ENCODE measurements at regions not wholly inside any gene's neighbourhood (a gene's known extent, or its start where the extent isn't known, plus 50 kb on each side); places are given as distances from the start of the nearest gene placed in this dataset.

GRCh38 chr21:15159382-15160020 is 94.7 kb upstream of the NRIP1 start (continued):
- TF ChIP-seq HBP1 (CRISPR knock-in tag; IDR thresholded peaks at IDR 0.05; ENCODE audit: low read depth) = no peak

- FAIRE-seq = no peak
- H3K4me1 ChIP-seq (ENCODE audit: insufficient read depth, low read length) = peaks cover 19% of the 10 kb centered on the region
- intact Hi-C loops (cut with micrococcal nuclease; ENCODE audit: unreplicated experiment) = no loop called here
- no peak for TF ChIP-seq ZNF225 (CRISPR knock-in tag; IDR thresholded peaks at IDR 0.05)
- no peak for TF ChIP-seq ZNF574 (CRISPR knock-in tag; IDR thresholded peaks at IDR 0.05)
- TF ChIP-seq E2F1 (CRISPR knock-in tag; IDR thresholded peaks at IDR 0.05) = no peak
- no peak for TF ChIP-seq GPBP1L1 (CRISPR knock-in tag; IDR thresholded peaks at IDR 0.05)
- no peak for TF ChIP-seq ZNF740 (CRISPR knock-in tag; IDR thresholded peaks at IDR 0.05)
- TF ChIP-seq HCFC1 (IDR thresholded peaks at IDR 0.05; ENCODE audit: low read depth, low read length) = no peak
- no peak for TF ChIP-seq ZNF33A (CRISPR knock-in tag; IDR thresholded peaks at IDR 0.05; ENCODE audit: borderline replicate concordance)
- TF ChIP-seq ARNT (IDR thresholded peaks at IDR 0.05) = no peak
- TF ChIP-seq TRAFD1 (CRISPR knock-in tag; IDR thresholded peaks at IDR 0.05; ENCODE audit: borderline replicate concordance) = no peak
- TF ChIP-seq DDIT3 (CRISPR knock-in tag; IDR thresholded peaks at IDR 0.05) = no peak
- no peak for TF ChIP-seq SMAD9 (CRISPR knock-in tag; IDR thresholded peaks at IDR 0.05)
- no peak for TF ChIP-seq ZBTB7B (CRISPR knock-in tag; IDR thresholded peaks at IDR 0.05)
- TF ChIP-seq ZNF496 (CRISPR knock-in tag; IDR thresholded peaks at IDR 0.05; ENCODE audit: insufficient replicate concordance) = no peak
Observed at GRCh38 chr21:15160136-15160535, 95.3 kb upstream of the NRIP1 start.

More at GRCh38 chr21:15160136-15160535, 95.3 kb upstream of the NRIP1 start:
- no TSS peak for BruUV-seq (replicated peaks)
- Histone ChIP-seq H3K4me2 (ENCODE audit: low read depth, low read length) (no peak overlapping the region), H3K27ac (ENCODE audit: extremely low read length, insufficient read depth, low read length) (no peak overlapping the region), H3K79me2 (ENCODE audit: insufficient read depth, low read length) (no peaks in the 10 kb centered on the region), H3K4me3 (replicated peaks in 1 of 3; ENCODE audit: insufficient read depth in 1 of 3, low read depth in 2 of 3, low read length in 3 of 3) (no peak overlapping the region), H4K20me1 (ENCODE audit: insufficient read depth, low read length) (no peaks in the 10 kb centered on the region), H3K36me3 (replicated peaks in 1 of 2; ENCODE audit: control insufficient read depth in 1 of 2, insufficient read depth in 2 of 2, low read length in 2 of 2) (no peaks in the 10 kb centered on the region), H3K9me3 (ENCODE audit: low read length) (peaks cover 25% of the 10 kb centered on the region), H3K9ac (ENCODE audit: insufficient read depth, low read depth, low read length) (no peak overlapping the region), H2AFZ (ENCODE audit: low read length) (no peak overlapping the region), H3K27me3 (ENCODE audit: control insufficient read depth in 1 of 2, insufficient read depth in 2 of 2, low read length in 2 of 2) (no peaks in the 10 kb centered on the region)
- ATAC-seq (no peak), DNase-seq (ENCODE audit: low spot score) (no peak)
- CTCF ChIA-PET (ENCODE audit: low intra/inter-chr PET ratio, low total read pairs) = no interaction called here
- POLR2A ChIA-PET = no interaction called here
- in situ Hi-C loops (cut with HindIII; ENCODE audit: extremely low pct_ligation_motif_present, low pct_unique_long_range_greater_than_20kb) = no loop called here
- WGBS (ENCODE audit: low lambda C conversion rate) = 86% methylated on average over 1 of the region's 1 CpG
